Endodermal cell (in vitro differentiated cells): ENCODE measurements at regions not wholly inside any gene's neighbourhood (a gene's known extent, or its start where the extent isn't known, plus 50 kb on each side); places are given as distances from the start of the nearest gene placed in this dataset.

Experiments
- DNase-seq: peaks from one replicate; pipeline ENCODE4 v3.0.0-alpha.2; 2017
- H3K27ac ChIP-seq: 2 replicates; pipeline ENCODE4 v1.5.1; 2013; ENCODE audit warnings: mild to moderate bottlenecking, low read depth, low read length, moderate library complexity
- H3K27me3 ChIP-seq: 2 replicates; pipeline ENCODE4 v1.6.1; 2013; ENCODE audit warnings: mild to moderate bottlenecking, low read length, moderate library complexity; ENCODE audit not compliant: insufficient read depth, control insufficient read depth, poor library complexity, severe bottlenecking
- H3K36me3 ChIP-seq: 2 replicates; pipeline ENCODE4 v1.7.0; 2013; ENCODE audit warnings: mild to moderate bottlenecking, low read length, moderate library complexity; ENCODE audit not compliant: control insufficient read depth, insufficient read depth
- H3K4me1 ChIP-seq: one replicate; pipeline ENCODE4 v1.7.0; 2013; ENCODE audit warnings: low read length; ENCODE audit not compliant: control insufficient read depth, insufficient read depth
- H3K4me3 ChIP-seq: 2 replicates; pipeline ENCODE4 v1.5.1; 2013; ENCODE audit warnings: mild to moderate bottlenecking, low read length, moderate library complexity
- H3K9ac ChIP-seq: 2 replicates; pipeline ENCODE4 v1.6.1; 2013; ENCODE audit warnings: mild to moderate bottlenecking, low read length, moderate library complexity; ENCODE audit not compliant: poor library complexity, severe bottlenecking; ENCODE audit errors: extremely low read depth
- H3K9me3 ChIP-seq: 2 replicates; pipeline ENCODE4 v1.6.1; 2013; ENCODE audit warnings: mild to moderate bottlenecking, low read length, moderate library complexity; ENCODE audit not compliant: control insufficient read depth
- H3K27ac Mint-ChIP-seq: 2 replicates; pipeline ENCODE4 v1.8.0; 2020; ENCODE audit warnings: mixed read lengths
- H3K27me3 Mint-ChIP-seq: 2 replicates; pipeline ENCODE4 v1.8.0; 2021; ENCODE audit warnings: mild to moderate bottlenecking, mixed read lengths; ENCODE audit not compliant: insufficient read depth
- H3K36me3 Mint-ChIP-seq: 2 replicates; pipeline ENCODE4 v1.8.0; 2020; ENCODE audit warnings: low read depth, mixed read lengths
- H3K4me1 Mint-ChIP-seq: 2 replicates; pipeline ENCODE4 v1.8.0; 2020; ENCODE audit warnings: mixed read lengths
- H3K4me3 Mint-ChIP-seq: 2 replicates; pipeline ENCODE4 v1.8.0; 2020; ENCODE audit warnings: mild to moderate bottlenecking, moderate library complexity, mixed read lengths
- H3K9me3 Mint-ChIP-seq: 2 replicates; pipeline ENCODE4 v1.8.0; 2020; ENCODE audit warnings: mild to moderate bottlenecking, mixed read lengths
- CTCF ChIP-seq: fragments of 200-600 bp; sonication (generic); conservative IDR thresholded peaks from 2 replicates; pipeline ENCODE4 v1.5.0; 2021; ENCODE audit warnings: antibody characterized with exemption, mild to moderate bottlenecking
- WGBS, 2 experiments: methylation state at CpG; one replicate each; pipeline versions ENCODE4 v1.1.5 to v1.1.7; 2013; ENCODE audit warnings: missing lambda C conversion rate in 2 of 2, mixed read lengths in 1 of 2; ENCODE audit not compliant: insufficient coverage in 1 of 2, insufficient read length in 1 of 2; 5-methylcytosine and 5-hydroxymethylcytosine counted together

GRCh38 chr19:21604951-21605476 lies 99.6 kb downstream of the ZNF429 start:
- Histone ChIP-seq H3K27me3 (no peaks in the 10 kb centered on the region), H3K36me3 (no peaks in the 10 kb centered on the region), H3K9ac (no peak overlapping the region), H3K4me1 (no peaks in the 10 kb centered on the region), H3K27ac (no peak overlapping the region), H3K4me3 (no peak overlapping the region), H3K9me3 (peaks cover 41% of the 10 kb centered on the region)
- Mint-ChIP-seq H3K4me1 (peaks cover 4% of the 10 kb centered on the region), H3K36me3 (no peaks in the 10 kb centered on the region), H3K27ac (no peak overlapping the region), H3K9me3 (peaks cover 64% of the 10 kb centered on the region), H3K27me3 (peaks cover 3% of the 10 kb centered on the region), H3K4me3 (no peak overlapping the region)
- WGBS, 2 experiments = 82 to 84% methylated on average over 6 to 8 of the region's 8 CpGs
- DNase-seq = no peak
- TF ChIP-seq CTCF = no peak
